Activated CD4-positive, alpha-beta memory T cell treated with anti-CD3 and anti-CD28 coated beads for 36 hours (primary cell): ENCODE measurements at regions not wholly inside any gene's neighbourhood (a gene's known extent, or its start where the extent isn't known, plus 50 kb on each side); places are given as distances from the start of the nearest gene placed in this dataset.
"Not testable (repeated sequence)": the region's sequence is repeated elsewhere in the genome, so short reads cannot be mapped to it uniquely, and the experiment has no call there.

Source experiments
- CTCF ChIA-PET: fragments of 350-600 bp; sonication (Branson Sonifier 250); formaldehyde crosslinking; loops from one replicate; lab custom pipeline; 2021; ENCODE audit warnings: antibody characterized with exemption, inconsistent platforms; lab: Charles Lee
- POLR2A ChIA-PET: fragments of 350-600 bp; sonication (Branson Sonifier 250); formaldehyde crosslinking; loops from one replicate; lab custom pipeline; 2021; ENCODE audit warnings: antibody characterized with exemption; lab: Charles Lee
- DNase-seq: peaks from one replicate; pipeline ENCODE4 v3.0.0-alpha.2; 2020
- H3K27ac Mint-ChIP-seq: one replicate; pipeline ENCODE4 v1.8.0; 2021; ENCODE audit warnings: mixed read lengths
- H3K27me3 Mint-ChIP-seq: one replicate; pipeline ENCODE4 v1.8.0; 2021; ENCODE audit warnings: mixed read lengths
- H3K36me3 Mint-ChIP-seq: one replicate; pipeline ENCODE4 v1.8.0; 2021; ENCODE audit warnings: mixed read lengths
- H3K4me1 Mint-ChIP-seq: one replicate; pipeline ENCODE4 v1.8.0; 2021; ENCODE audit warnings: low read depth, mixed read lengths
- H3K4me3 Mint-ChIP-seq: one replicate; pipeline ENCODE4 v1.8.0; 2021; ENCODE audit warnings: mild to moderate bottlenecking, mixed read lengths
- H3K9me3 Mint-ChIP-seq: one replicate; pipeline ENCODE4 v1.8.0; 2021; ENCODE audit warnings: mixed read lengths
- intact Hi-C: fragments of 100-400 bp; cut with micrococcal nuclease; formaldehyde crosslinking; loops from one replicate; pipeline ENCODE4 v1.15.1; 2023

GRCh38 chr1:222382171-222382570, 165.7 kb downstream of the HHIPL2 start:
- intact Hi-C loops, result no loop called here
- no peaks in the 10 kb centered on the region for H3K27me3 Mint-ChIP-seq
- H3K9me3 Mint-ChIP-seq, result peaks cover 17% of the 10 kb centered on the region
- ChIA-PET CTCF (interaction anchor here (1.4 kb wide), 1 partner anchor 83 kb away, joined by 3 read pairs; no protein-coding TSS in a partner anchor), POLR2A (no interaction called here)
- DNase-seq, result no peak
- no peaks in the 10 kb centered on the region for H3K4me1 Mint-ChIP-seq
- no peaks in the 10 kb centered on the region for H3K36me3 Mint-ChIP-seq
- H3K4me3 Mint-ChIP-seq, result no peak overlapping the region
- H3K27ac Mint-ChIP-seq, result no peak overlapping the region

- Mint-ChIP-seq H3K27ac (no peak overlapping the region), H3K9me3 (peaks cover 17% of the 10 kb centered on the region), H3K36me3 (no peaks in the 10 kb centered on the region), H3K4me1 (peaks cover 4% of the 10 kb centered on the region), H3K27me3 (no peaks in the 10 kb centered on the region), H3K4me3 (no peak overlapping the region)
- intact Hi-C loops, result no loop called here
- no peak for DNase-seq
- POLR2A ChIA-PET, result no interaction called here
- CTCF ChIA-PET, result no interaction called here
Measured at GRCh38 chr1:222377428-222378088, 170.3 kb downstream of the HHIPL2 start.

- H3K4me3 Mint-ChIP-seq, intact Hi-C loops, POLR2A ChIA-PET, H3K27ac Mint-ChIP-seq, DNase-seq, H3K36me3 Mint-ChIP-seq, H3K4me1 Mint-ChIP-seq, H3K27me3 Mint-ChIP-seq, CTCF ChIA-PET: not testable (repeated sequence)
- H3K9me3 Mint-ChIP-seq, result peaks cover 17% of the 10 kb centered on the region
Measured at GRCh38 chr1:222376791-222377190, 171.1 kb downstream of the HHIPL2 start.

DNA sequence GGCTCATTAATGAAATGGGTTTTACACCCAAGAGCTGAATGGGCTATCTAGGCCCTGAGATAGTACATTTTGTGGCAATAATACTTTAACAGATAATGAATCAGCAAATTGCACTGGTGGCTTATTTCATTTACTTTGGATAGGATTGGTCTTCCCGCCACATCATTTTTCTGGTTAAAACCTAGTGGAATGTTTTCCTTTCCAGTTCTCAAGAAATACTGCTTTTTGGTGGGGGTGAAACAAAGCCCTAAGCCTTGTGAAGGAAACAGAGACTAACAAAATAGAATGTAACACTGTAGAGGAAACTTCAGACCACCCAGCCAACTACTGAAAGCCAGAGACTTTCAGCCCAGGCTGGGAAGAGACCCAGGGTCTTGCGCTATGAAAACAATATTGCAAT, 172.2 kb downstream of the HHIPL2 start:
- no peak overlapping the region for H3K4me3 Mint-ChIP-seq
- H3K9me3 Mint-ChIP-seq, result peaks cover 15% of the 10 kb centered on the region
- CTCF ChIA-PET, result no interaction called here
- H3K4me1 Mint-ChIP-seq, result peaks cover 4% of the 10 kb centered on the region
- DNase-seq, result no peak
- H3K36me3 Mint-ChIP-seq, result no peaks in the 10 kb centered on the region
- no peaks in the 10 kb centered on the region for H3K27me3 Mint-ChIP-seq
- POLR2A ChIA-PET, result no interaction called here
- no peak overlapping the region for H3K27ac Mint-ChIP-seq
- intact Hi-C loops, result no loop called here

GRCh38 chr1:222373831-222374602, 173.9 kb downstream of the HHIPL2 start:
- POLR2A ChIA-PET, result no interaction called here
- peaks cover 4% of the 10 kb centered on the region for H3K4me1 Mint-ChIP-seq
- H3K9me3 Mint-ChIP-seq, result no peaks in the 10 kb centered on the region
- CTCF ChIA-PET, result no interaction called here
- no peaks in the 10 kb centered on the region for H3K27me3 Mint-ChIP-seq
- no peak overlapping the region for H3K4me3 Mint-ChIP-seq
- no peak for DNase-seq
- intact Hi-C loops, result no loop called here
- H3K36me3 Mint-ChIP-seq, result no peaks in the 10 kb centered on the region
- H3K27ac Mint-ChIP-seq, result no peak overlapping the region

DNA sequence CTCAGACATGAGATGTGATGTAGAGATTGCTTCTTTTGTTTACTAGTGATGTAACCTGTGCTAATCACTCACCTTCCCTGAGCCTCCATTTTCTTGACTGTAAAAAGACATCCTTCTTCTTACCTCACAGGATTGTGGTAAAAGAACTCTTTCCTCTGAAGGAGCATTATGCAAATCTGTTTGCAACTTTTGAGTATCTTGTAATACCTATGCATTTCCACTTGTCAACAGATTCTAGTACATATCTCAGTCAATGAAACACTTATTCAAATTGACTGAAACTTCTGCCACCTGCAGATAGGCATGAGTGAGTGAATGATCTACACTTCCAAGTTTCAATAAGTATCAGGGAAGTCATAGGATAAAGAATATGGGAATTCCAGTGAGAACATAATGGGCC, 174.7 kb downstream of the HHIPL2 start:
- Mint-ChIP-seq H3K27ac (no peak overlapping the region), H3K4me1 (peaks cover 4% of the 10 kb centered on the region), H3K36me3 (no peaks in the 10 kb centered on the region), H3K4me3 (no peak overlapping the region), H3K27me3 (no peaks in the 10 kb centered on the region), H3K9me3 (no peaks in the 10 kb centered on the region)
- intact Hi-C loops, result no loop called here
- DNase-seq, result no peak
- ChIA-PET CTCF (no interaction called here), POLR2A (no interaction called here)

DNA sequence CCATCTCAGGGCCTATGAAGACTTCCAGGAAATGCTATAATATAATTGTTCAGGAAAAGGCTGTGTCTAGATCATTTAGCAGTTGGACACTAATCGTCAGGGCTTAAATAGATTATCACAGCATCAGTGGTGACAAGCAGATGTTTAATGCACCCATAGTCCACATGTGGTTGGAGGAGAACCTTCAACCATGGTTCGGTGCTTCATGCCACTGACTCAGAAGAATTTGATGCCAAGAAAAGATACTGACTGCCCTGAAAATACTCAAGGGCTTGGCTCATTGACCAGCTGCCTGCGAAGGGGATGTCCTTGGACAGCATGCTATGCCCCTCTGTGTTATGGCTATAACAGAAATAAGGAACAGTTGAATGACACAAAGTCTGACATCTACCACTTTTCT, 175.7 kb downstream of the HHIPL2 start:
- no peak overlapping the region for H3K4me3 Mint-ChIP-seq
- intact Hi-C loops, result no loop called here
- ChIA-PET CTCF (interaction anchor here (1.1 kb wide), 1 partner anchor 84 kb away, joined by 3 read pairs; no protein-coding TSS in a partner anchor), POLR2A (no interaction called here)
- no peak for DNase-seq
- H3K36me3 Mint-ChIP-seq, result no peaks in the 10 kb centered on the region
- H3K4me1 Mint-ChIP-seq, result peaks cover 4% of the 10 kb centered on the region
- H3K9me3 Mint-ChIP-seq, result no peaks in the 10 kb centered on the region
- H3K27me3 Mint-ChIP-seq, result no peaks in the 10 kb centered on the region
- H3K27ac Mint-ChIP-seq, result no peak overlapping the region

- Mint-ChIP-seq H3K27me3 (no peaks in the 10 kb centered on the region), H3K27ac (no peak overlapping the region), H3K36me3 (no peaks in the 10 kb centered on the region), H3K4me1 (peaks cover 4% of the 10 kb centered on the region), H3K9me3 (no peaks in the 10 kb centered on the region), H3K4me3 (no peak overlapping the region)
- CTCF ChIA-PET, result interaction anchor here (1.1 kb wide), 1 partner anchor 85 kb away, joined by 3 read pairs; no protein-coding TSS in a partner anchor
- DNase-seq, result no peak
- POLR2A ChIA-PET, result no interaction called here
- intact Hi-C loops, result no loop called here
Measured at GRCh38 chr1:222370913-222371675, 176.8 kb downstream of the HHIPL2 start.

DNA sequence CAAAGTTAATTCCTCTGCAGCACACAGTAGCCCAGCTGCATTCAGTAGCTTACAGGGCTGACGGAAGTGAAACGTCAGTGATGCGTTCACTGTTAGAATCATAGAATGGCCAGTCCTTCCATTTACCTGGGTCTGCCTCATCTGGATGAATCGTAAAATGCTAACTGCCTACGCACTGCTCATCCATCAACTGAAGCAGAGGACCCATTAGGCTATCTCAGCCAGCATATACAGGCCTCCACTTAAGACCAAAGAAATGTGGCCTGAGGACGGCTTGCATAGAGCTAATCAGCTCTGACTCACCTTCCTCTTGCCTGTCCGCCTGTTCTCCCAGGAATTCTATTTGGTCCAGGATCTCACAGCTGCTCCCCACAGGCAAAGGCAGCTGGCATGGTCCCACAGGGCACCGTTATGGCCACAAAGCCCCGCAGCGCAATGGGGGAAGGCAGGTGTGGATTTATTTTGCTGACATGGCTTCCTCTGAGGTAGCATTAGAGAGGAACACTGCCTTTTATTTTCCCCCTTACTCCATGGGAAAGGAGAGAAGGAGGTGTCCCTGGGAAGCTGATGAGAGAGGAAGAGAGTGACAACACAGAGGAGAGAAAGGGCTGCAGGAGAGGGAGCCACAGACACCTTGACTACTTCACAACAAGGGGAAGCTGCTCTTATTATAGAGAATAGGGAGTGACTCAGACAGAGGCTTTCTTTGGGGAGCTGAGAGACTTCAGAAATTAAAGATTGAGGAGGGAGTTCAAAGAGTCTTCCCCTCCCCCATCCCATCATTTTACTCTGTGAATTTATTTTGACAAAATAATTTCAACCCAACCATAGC, 177.6 kb downstream of the HHIPL2 start:
- Mint-ChIP-seq H3K4me3 (no peak overlapping the region), H3K27me3 (no peaks in the 10 kb centered on the region), H3K9me3 (no peaks in the 10 kb centered on the region), H3K36me3 (no peaks in the 10 kb centered on the region), H3K27ac (no peak overlapping the region), H3K4me1 (peaks cover 4% of the 10 kb centered on the region)
- intact Hi-C loops, result no loop called here
- DNase-seq, result no peak
- ChIA-PET CTCF (no interaction called here), POLR2A (no interaction called here)

- no peaks in the 10 kb centered on the region for H3K27me3 Mint-ChIP-seq
- no peak for DNase-seq
- intact Hi-C loops, result no loop called here
- no peak overlapping the region for H3K27ac Mint-ChIP-seq
- no peaks in the 10 kb centered on the region for H3K36me3 Mint-ChIP-seq
- ChIA-PET POLR2A (no interaction called here), CTCF (no interaction called here)
- H3K4me3 Mint-ChIP-seq, result no peak overlapping the region
- peaks cover 4% of the 10 kb centered on the region for H3K4me1 Mint-ChIP-seq
- no peaks in the 10 kb centered on the region for H3K9me3 Mint-ChIP-seq
Measured at GRCh38 chr1:222369148-222369547, 178.8 kb downstream of the HHIPL2 start.

GRCh38 chr1:222358100-222358499, 189.8 kb downstream of the HHIPL2 start:
- ChIA-PET CTCF (no interaction called here), POLR2A (no interaction called here)
- Mint-ChIP-seq H3K4me1 (no peaks in the 10 kb centered on the region), H3K9me3 (peaks cover 8% of the 10 kb centered on the region), H3K4me3 (no peak overlapping the region), H3K27ac (no peak overlapping the region), H3K36me3 (peaks cover 8% of the 10 kb centered on the region), H3K27me3 (no peaks in the 10 kb centered on the region)
- intact Hi-C loops, result no loop called here
- DNase-seq, result no peak

DNA sequence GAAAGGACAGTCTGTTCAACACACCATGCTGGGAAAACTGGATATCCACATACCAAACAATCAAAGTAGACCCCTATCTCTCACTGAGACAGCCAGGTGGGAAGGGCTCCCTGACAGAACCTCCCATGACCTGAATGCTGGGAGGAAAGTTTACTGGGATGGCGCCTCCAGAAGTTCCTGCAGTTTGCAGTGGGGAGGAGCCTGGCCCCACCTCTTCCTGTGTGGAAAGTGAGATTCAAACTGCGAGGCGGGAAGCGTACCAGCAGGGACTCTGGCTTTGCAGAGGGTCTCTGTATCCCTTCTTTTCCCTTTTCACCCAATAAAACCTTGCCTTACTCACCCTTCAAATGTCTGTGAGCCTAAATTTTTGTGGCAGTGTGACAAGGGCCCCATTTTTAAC, 190.7 kb downstream of the HHIPL2 start:
- POLR2A ChIA-PET, result no interaction called here
- no peak overlapping the region for H3K27ac Mint-ChIP-seq
- CTCF ChIA-PET, result no interaction called here
- H3K27me3 Mint-ChIP-seq, result no peaks in the 10 kb centered on the region
- DNase-seq, result no peak
- no peaks in the 10 kb centered on the region for H3K4me1 Mint-ChIP-seq
- no peak overlapping the region for H3K4me3 Mint-ChIP-seq
- peaks cover 8% of the 10 kb centered on the region for H3K36me3 Mint-ChIP-seq
- intact Hi-C loops, result no loop called here
- peaks cover 8% of the 10 kb centered on the region for H3K9me3 Mint-ChIP-seq
